HCT116 (cell line): ENCODE measurements at regions not wholly inside any gene's neighbourhood (a gene's known extent, or its start where the extent isn't known, plus 50 kb on each side); places are given as distances from the start of the nearest gene placed in this dataset.

ENCODE experiments used
- ATAC-seq: fragments of 200-7000 bp; cut with Tn5 transposase; 2 replicates; pipeline ENCODE4 v1.9.1; 2020; ENCODE audit warnings: mild to moderate bottlenecking, moderate library complexity
- BruUV-seq: library from RNA; stranded (reverse); fragments of 400-500 nt; replicated peaks from 2 replicates; lab custom pipeline; 2021; lab: Mats Ljungman, UMichigan
- CTCF ChIA-PET: fragments of 300-600 bp; sonication (Branson Sonifier 250); formaldehyde crosslinking; loops from one replicate; lab custom pipeline; 2021; ENCODE audit warnings: antibody characterized with exemption; lab: Charles Lee
- POLR2A ChIA-PET: fragments of 300-600, 350-600 bp; sonication (Branson Sonifier 250); formaldehyde crosslinking; loops from one replicate; lab custom pipeline; 2021; ENCODE audit warnings: antibody characterized with exemption; lab: Charles Lee
- RAD21 ChIA-PET, 2 experiments: fragments of 300-600 bp; sonication (Branson Sonifier 250); formaldehyde crosslinking; loops; one replicate each; lab custom pipeline; 2023; ENCODE audit warnings: low total read pairs in 2 of 2; ENCODE audit not compliant: uncharacterized antibody in 2 of 2, unreplicated experiment in 2 of 2, low non-redundant PET in 1 of 2; lab: Charles Lee
- DNase-seq: peaks from one replicate; pipeline ENCODE4 v3.0.0-alpha.2; 2010; ENCODE audit warnings: low read depth, low spot score
- H2AFZ ChIP-seq: fragments of 200-600 bp; shearing (Covaris generic), sonication (generic); 2 replicates; pipeline ENCODE4 v1.6.1; 2017; ENCODE audit warnings: low read depth, mixed run types, mixed read lengths, antibody characterized with exemption, low read length; ENCODE audit not compliant: poor library complexity, severe bottlenecking
- H3K27ac ChIP-seq: 2 replicates; pipeline ENCODE4 v1.5.1; 2012; ENCODE audit warnings: low read depth, low read length
- H3K27me3 ChIP-seq: fragments of 200-600 bp; sonication (generic); 2 replicates; pipeline ENCODE4 v1.6.1; 2016; ENCODE audit warnings: mixed run types, low read length, mixed read lengths; ENCODE audit not compliant: insufficient read depth
- H3K36me3 ChIP-seq, 2 experiments: fragments of 200-500 bp in 1 of 2; fragments of 200-600 bp in 1 of 2; sonication (Bioruptor generic) in 1 of 2; sonication (generic) in 1 of 2; 2 replicates each; pipeline versions ENCODE4 v1.5.1 to v1.6.1; 2014 to 2016; ENCODE audit warnings: low read length in 2 of 2, inconsistent platforms in 1 of 2, mixed read lengths in 1 of 2, mixed run types in 1 of 2; ENCODE audit not compliant: insufficient read depth in 2 of 2, control insufficient read depth in 1 of 2
- H3K4me1 ChIP-seq, 2 experiments: fragments of 200-600 bp in 1 of 2; sonication (generic) in 1 of 2; 2 replicates each; pipeline versions ENCODE4 v1.5.1 to v1.6.1; 2012 to 2017; ENCODE audit warnings: low read length in 2 of 2, inconsistent platforms in 1 of 2, mild to moderate bottlenecking in 1 of 2, mixed read lengths in 1 of 2, mixed run types in 1 of 2, moderate library complexity in 1 of 2; ENCODE audit not compliant: insufficient read depth in 2 of 2, control insufficient read depth in 1 of 2
- H3K4me2 ChIP-seq: fragments of 200-600 bp; sonication (generic); 2 replicates; pipeline ENCODE4 v1.6.1; 2017; ENCODE audit warnings: mixed run types, low read length, mixed read lengths
- H3K4me3 ChIP-seq, 2 experiments: fragments of 200-600 bp in 1 of 2; sonication (generic) in 1 of 2; replicated peaks in 1 of 2; 2 replicates each; pipeline ENCODE4 v1.5.1; 2011 to 2016; ENCODE audit warnings: low read length in 2 of 2, control low read depth in 1 of 2, low read depth in 1 of 2, mild to moderate bottlenecking in 1 of 2, mixed read lengths in 1 of 2, mixed run types in 1 of 2
- H3K79me2 ChIP-seq: fragments of 200-600 bp; sonication (generic); 2 replicates; pipeline ENCODE4 v1.6.1; 2017; ENCODE audit warnings: mild to moderate bottlenecking, mixed run types, low read length, moderate library complexity, mixed read lengths; ENCODE audit not compliant: insufficient read depth
- H3K9ac ChIP-seq: fragments of 200-600 bp; sonication (generic); 2 replicates; pipeline ENCODE4 v1.6.1; 2016; ENCODE audit warnings: low read length, mixed read lengths
- H3K9me2 ChIP-seq: fragments of 200-600 bp; sonication (generic), shearing (Covaris generic); 2 replicates; pipeline ENCODE4 v1.6.1; 2017; ENCODE audit warnings: mixed run types, mild to moderate bottlenecking, moderate library complexity; ENCODE audit not compliant: insufficient read depth
- H3K9me3 ChIP-seq, 2 experiments: fragments of 200-500 bp in 1 of 2; fragments of 200-600 bp in 1 of 2; sonication (Bioruptor generic) in 1 of 2; sonication (generic) in 1 of 2; 2 replicates each; pipeline ENCODE4 v1.6.1; 2014 to 2017; ENCODE audit warnings: low read length in 2 of 2, mixed read lengths in 2 of 2, inconsistent platforms in 1 of 2, low read depth in 1 of 2, mild to moderate bottlenecking in 1 of 2, mixed run types in 1 of 2, moderate library complexity in 1 of 2; ENCODE audit not compliant: control insufficient read depth in 1 of 2, insufficient read depth in 1 of 2
- H4K20me1 ChIP-seq: fragments of 200-600 bp; sonication (generic), shearing (Covaris generic); 2 replicates; pipeline ENCODE4 v1.6.1; 2017; ENCODE audit warnings: mixed run types, mild to moderate bottlenecking, moderate library complexity; ENCODE audit not compliant: insufficient read depth
- CEBPB ChIP-seq: IDR thresholded peaks from 2 replicates; pipeline ENCODE4 v1.6.1; 2012; ENCODE audit warnings: low read depth
- EZH2 ChIP-seq: fragments of 200-600 bp; sonication (generic); IDR thresholded peaks from 2 replicates; pipeline ENCODE4 v1.6.1; 2017; ENCODE audit warnings: antibody characterized with exemption, mixed run types
- EZH2phosphoT487 ChIP-seq: fragments of 200-600 bp; IDR thresholded peaks from 2 replicates; pipeline ENCODE4 v1.6.1; 2018; ENCODE audit warnings: antibody characterized with exemption, borderline replicate concordance
- JUND ChIP-seq: IDR thresholded peaks from 2 replicates; pipeline ENCODE4 v1.6.1; 2012
- POLR2AphosphoS5 ChIP-seq: IDR thresholded peaks from 2 replicates; pipeline ENCODE4 v1.6.1; 2011; ENCODE audit warnings: mild to moderate bottlenecking, low read depth, low read length, moderate library complexity
- RAD21 ChIP-seq: IDR thresholded peaks from 2 replicates; pipeline ENCODE4 v1.6.1; 2012; ENCODE audit warnings: low read depth, mild to moderate bottlenecking
- SP1 ChIP-seq: IDR thresholded peaks from 2 replicates; pipeline ENCODE4 v1.6.1; 2012; ENCODE audit warnings: low read depth
- SRF ChIP-seq: IDR thresholded peaks from 2 replicates; pipeline ENCODE4 v1.6.1; 2012; ENCODE audit warnings: low read depth
- TCF7L2 ChIP-seq: IDR thresholded peaks from 2 replicates; pipeline ENCODE4 v1.7.0; 2011; ENCODE audit warnings: borderline replicate concordance, inconsistent platforms; ENCODE audit not compliant: insufficient read depth, insufficient read length; ENCODE audit errors: extremely low read depth
- ZFX ChIP-seq: fragments of 450-650 bp; IDR thresholded peaks from 2 replicates; pipeline ENCODE4 v1.6.1; 2017
- ZNF274 ChIP-seq: fragments of 200-500 bp; sonication (Bioruptor generic); IDR thresholded peaks from 2 replicates; pipeline ENCODE4 v1.6.1; 2014; ENCODE audit warnings: mild to moderate bottlenecking, low read depth, low read length, inconsistent platforms
- intact Hi-C: fragments of 100-400 bp; cut with micrococcal nuclease; formaldehyde crosslinking; loops from 2 replicates; pipeline ENCODE4 v1.10.0; 2022
- TF ChIP-seq, protein P1 (sequence below): IDR thresholded peaks from 2 replicates; pipeline ENCODE4 v1.6.1; 2012; ENCODE audit warnings: low read depth
- TF ChIP-seq, protein P2 (sequence below): IDR thresholded peaks from 2 replicates; pipeline ENCODE4 v1.6.1; 2011; ENCODE audit warnings: mild to moderate bottlenecking, low read length, moderate library complexity; ENCODE audit not compliant: insufficient replicate concordance; ENCODE audit errors: extremely low read depth
- TF ChIP-seq, protein P3 (sequence below): IDR thresholded peaks from 2 replicates; pipeline ENCODE4 v1.6.1; 2012

DNA sequence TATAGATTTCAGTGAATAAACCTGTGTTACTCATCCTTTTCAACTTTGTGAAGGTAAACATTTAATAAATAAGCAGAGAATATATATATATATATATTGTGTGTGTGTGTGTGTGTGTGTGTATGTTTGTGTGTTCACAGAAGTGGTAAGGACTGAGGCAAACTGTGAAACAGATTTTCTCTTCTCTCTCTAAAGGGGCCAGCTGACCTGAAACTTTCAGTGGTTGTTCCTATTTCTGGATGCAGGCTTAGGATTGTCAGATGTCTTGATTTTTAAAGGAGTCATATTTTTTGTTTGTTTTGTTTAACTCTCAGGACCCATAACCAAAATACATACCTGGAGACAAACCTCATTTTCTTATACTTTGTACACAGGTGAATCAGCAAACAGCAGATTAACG is 714.9 kb upstream of the MEF2C start (continued):
- TF ChIP-seq ZFX (no peak), JUND (no peak), SP1 (no peak)

DNA sequence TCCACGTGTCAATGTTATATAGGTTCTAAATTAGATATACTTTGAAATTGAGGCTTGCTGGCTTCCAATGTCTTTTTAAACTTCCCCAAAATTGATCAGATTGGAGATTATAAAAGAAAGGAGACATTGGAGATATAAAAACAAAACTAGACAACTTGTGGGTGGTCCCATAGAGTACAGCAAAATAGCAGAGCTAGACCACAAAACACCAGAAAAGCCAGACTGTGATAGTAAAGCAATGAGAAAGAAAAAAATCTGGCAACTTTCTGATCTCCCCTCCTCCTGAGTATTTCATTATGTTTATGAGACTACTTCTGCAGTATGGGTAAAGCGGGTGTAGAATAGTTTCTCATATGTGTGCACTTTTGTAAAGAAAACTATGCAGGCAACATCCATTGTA is 713.8 kb upstream of the MEF2C start:
- DNase-seq (no peak), ATAC-seq (no peak)
- no peak overlapping the region for H3K4me2 ChIP-seq
- H3K4me1 ChIP-seq: no peaks in the 10 kb centered on the region
- H3K79me2 ChIP-seq: no peaks in the 10 kb centered on the region
- TF ChIP-seq ZNF274 (no peak), CEBPB (no peak), SRF (no peak), EZH2phosphoT487 (no peak), EZH2 (no peak), SP1 (no peak), POLR2AphosphoS5 (no peak), RAD21 (no peak), TCF7L2 (no peak), ZFX (no peak)
- TF ChIP-seq, protein P1, sequence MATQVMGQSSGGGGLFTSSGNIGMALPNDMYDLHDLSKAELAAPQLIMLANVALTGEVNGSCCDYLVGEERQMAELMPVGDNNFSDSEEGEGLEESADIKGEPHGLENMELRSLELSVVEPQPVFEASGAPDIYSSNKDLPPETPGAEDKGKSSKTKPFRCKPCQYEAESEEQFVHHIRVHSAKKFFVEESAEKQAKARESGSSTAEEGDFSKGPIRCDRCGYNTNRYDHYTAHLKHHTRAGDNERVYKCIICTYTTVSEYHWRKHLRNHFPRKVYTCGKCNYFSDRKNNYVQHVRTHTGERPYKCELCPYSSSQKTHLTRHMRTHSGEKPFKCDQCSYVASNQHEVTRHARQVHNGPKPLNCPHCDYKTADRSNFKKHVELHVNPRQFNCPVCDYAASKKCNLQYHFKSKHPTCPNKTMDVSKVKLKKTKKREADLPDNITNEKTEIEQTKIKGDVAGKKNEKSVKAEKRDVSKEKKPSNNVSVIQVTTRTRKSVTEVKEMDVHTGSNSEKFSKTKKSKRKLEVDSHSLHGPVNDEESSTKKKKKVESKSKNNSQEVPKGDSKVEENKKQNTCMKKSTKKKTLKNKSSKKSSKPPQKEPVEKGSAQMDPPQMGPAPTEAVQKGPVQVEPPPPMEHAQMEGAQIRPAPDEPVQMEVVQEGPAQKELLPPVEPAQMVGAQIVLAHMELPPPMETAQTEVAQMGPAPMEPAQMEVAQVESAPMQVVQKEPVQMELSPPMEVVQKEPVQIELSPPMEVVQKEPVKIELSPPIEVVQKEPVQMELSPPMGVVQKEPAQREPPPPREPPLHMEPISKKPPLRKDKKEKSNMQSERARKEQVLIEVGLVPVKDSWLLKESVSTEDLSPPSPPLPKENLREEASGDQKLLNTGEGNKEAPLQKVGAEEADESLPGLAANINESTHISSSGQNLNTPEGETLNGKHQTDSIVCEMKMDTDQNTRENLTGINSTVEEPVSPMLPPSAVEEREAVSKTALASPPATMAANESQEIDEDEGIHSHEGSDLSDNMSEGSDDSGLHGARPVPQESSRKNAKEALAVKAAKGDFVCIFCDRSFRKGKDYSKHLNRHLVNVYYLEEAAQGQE: no peak
- TF ChIP-seq, protein P2, sequence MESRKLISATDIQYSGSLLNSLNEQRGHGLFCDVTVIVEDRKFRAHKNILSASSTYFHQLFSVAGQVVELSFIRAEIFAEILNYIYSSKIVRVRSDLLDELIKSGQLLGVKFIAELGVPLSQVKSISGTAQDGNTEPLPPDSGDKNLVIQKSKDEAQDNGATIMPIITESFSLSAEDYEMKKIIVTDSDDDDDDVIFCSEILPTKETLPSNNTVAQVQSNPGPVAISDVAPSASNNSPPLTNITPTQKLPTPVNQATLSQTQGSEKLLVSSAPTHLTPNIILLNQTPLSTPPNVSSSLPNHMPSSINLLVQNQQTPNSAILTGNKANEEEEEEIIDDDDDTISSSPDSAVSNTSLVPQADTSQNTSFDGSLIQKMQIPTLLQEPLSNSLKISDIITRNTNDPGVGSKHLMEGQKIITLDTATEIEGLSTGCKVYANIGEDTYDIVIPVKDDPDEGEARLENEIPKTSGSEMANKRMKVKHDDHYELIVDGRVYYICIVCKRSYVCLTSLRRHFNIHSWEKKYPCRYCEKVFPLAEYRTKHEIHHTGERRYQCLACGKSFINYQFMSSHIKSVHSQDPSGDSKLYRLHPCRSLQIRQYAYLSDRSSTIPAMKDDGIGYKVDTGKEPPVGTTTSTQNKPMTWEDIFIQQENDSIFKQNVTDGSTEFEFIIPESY: no peak
- TF ChIP-seq, protein P3, sequence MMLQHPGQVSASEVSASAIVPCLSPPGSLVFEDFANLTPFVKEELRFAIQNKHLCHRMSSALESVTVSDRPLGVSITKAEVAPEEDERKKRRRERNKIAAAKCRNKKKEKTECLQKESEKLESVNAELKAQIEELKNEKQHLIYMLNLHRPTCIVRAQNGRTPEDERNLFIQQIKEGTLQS: no peak
- no peaks in the 10 kb centered on the region for H3K9me2 ChIP-seq
- H3K36me3 ChIP-seq: no peaks in the 10 kb centered on the region
- ChIA-PET POLR2A (no interaction called here), RAD21 (no interaction called here), CTCF (no interaction called here)
- no peak overlapping the region for H2AFZ ChIP-seq
- H3K27me3 ChIP-seq: no peaks in the 10 kb centered on the region
- no peaks in the 10 kb centered on the region for H4K20me1 ChIP-seq
- H3K9me3 ChIP-seq: no peaks in the 10 kb centered on the region
- H3K27ac ChIP-seq: no peak overlapping the region
- intact Hi-C loops: no loop called here
- no peak overlapping the region for H3K9ac ChIP-seq
- no TSS peak for BruUV-seq
- H3K4me3 ChIP-seq: no peak overlapping the region
